HG02623 (cell line): ENCODE measurements at regions not wholly inside any gene's neighbourhood (a gene's known extent, or its start where the extent isn't known, plus 50 kb on each side); places are given as distances from the start of the nearest gene placed in this dataset.
"Not testable (repeated sequence)": the region's sequence is repeated elsewhere in the genome, so short reads cannot be mapped to it uniquely, and the experiment has no call there.

ENCODE experiments used
- ATAC-seq: cut with Tn5 transposase; IDR thresholded peaks from one replicate; pipeline ENCODE4 v1.9.1; 2021; ENCODE audit warnings: moderate library complexity; ENCODE audit not compliant: unreplicated experiment

- no peak for ATAC-seq
Observed at GRCh38 chr4:124833831-124834505, 121.4 kb upstream of the ANKRD50 start.

- ATAC-seq: no peak
Observed at GRCh38 chr4:124828382-124828781, 115.8 kb upstream of the ANKRD50 start.

- ATAC-seq: no peak
Observed at GRCh38 chr4:124817531-124817930, 105.0 kb upstream of the ANKRD50 start.

GRCh38 chr4:124812203-124812602 lies 99.7 kb upstream of the ANKRD50 start:
- ATAC-seq: not testable (repeated sequence)

- no peak for ATAC-seq
Observed at GRCh38 chr4:124810827-124811226, 98.3 kb upstream of the ANKRD50 start.

- ATAC-seq: no peak
Observed at GRCh38 chr4:124807421-124807820, 94.9 kb upstream of the ANKRD50 start.

GRCh38 chr4:124806403-124806802 lies 93.9 kb upstream of the ANKRD50 start:
- ATAC-seq: peak; percentile 30

- peak; percentile 72 for ATAC-seq
Observed at GRCh38 chr4:124804584-124804983, 92.1 kb upstream of the ANKRD50 start.

GRCh38 chr4:124804041-124804440 lies 91.5 kb upstream of the ANKRD50 start:
- no peak for ATAC-seq

- ATAC-seq: peak; percentile 42
Observed at GRCh38 chr4:124803641-124804040, 91.1 kb upstream of the ANKRD50 start.

- no peak for ATAC-seq
Observed at GRCh38 chr4:124803026-124803425, 90.5 kb upstream of the ANKRD50 start.

GRCh38 chr4:124797223-124797622 lies 84.7 kb upstream of the ANKRD50 start:
- ATAC-seq: no peak

GRCh38 chr4:124790471-124790870 lies 77.9 kb upstream of the ANKRD50 start:
- no peak for ATAC-seq

- ATAC-seq: no peak
Observed at GRCh38 chr4:124786634-124787033, 74.1 kb upstream of the ANKRD50 start.

- ATAC-seq: no peak
Observed at GRCh38 chr4:124785645-124786044, 73.1 kb upstream of the ANKRD50 start.

- ATAC-seq: no peak
Observed at GRCh38 chr4:124783847-124784246, 71.3 kb upstream of the ANKRD50 start.

GRCh38 chr4:124777007-124777406 lies 64.5 kb upstream of the ANKRD50 start:
- no peak for ATAC-seq

GRCh38 chr4:124768596-124769365 lies 56.2 kb upstream of the ANKRD50 start:
- ATAC-seq: no peak

- ATAC-seq: no peak
Observed at GRCh38 chr4:124762956-124763355, 50.4 kb upstream of the ANKRD50 start.
